DND-41 (cell line): ENCODE measurements at regions not wholly inside any gene's neighbourhood (a gene's known extent, or its start where the extent isn't known, plus 50 kb on each side); places are given as distances from the start of the nearest gene placed in this dataset.

Source experiments
- ATAC-seq: fragments of 200-7000 bp; cut with Tn5 transposase; 3 replicates; pipeline ENCODE4 v1.9.1; 2021; ENCODE audit warnings: low read depth; ENCODE audit not compliant: insufficient read depth
- DNase-seq: peaks from one replicate; pipeline ENCODE4 v3.0.0-alpha.2; 2020
- H2AFZ ChIP-seq: 2 replicates; pipeline ENCODE4 v1.6.0; 2012; ENCODE audit warnings: low read depth, low read length
- H3K27ac ChIP-seq: 2 replicates; pipeline ENCODE4 v1.5.1; 2012; ENCODE audit warnings: low read length, inconsistent platforms
- H3K27me3 ChIP-seq: fragments of 200-600 bp; sonication (generic); 2 replicates; pipeline ENCODE4 v1.6.0; 2012; ENCODE audit warnings: low read length, mild to moderate bottlenecking, inconsistent platforms; ENCODE audit not compliant: insufficient read depth, poor library complexity
- H3K36me3 ChIP-seq: 2 replicates; pipeline ENCODE4 v1.5.1; 2012; ENCODE audit warnings: low read length, inconsistent platforms; ENCODE audit not compliant: insufficient read depth
- H3K4me1 ChIP-seq: 2 replicates; pipeline ENCODE4 v1.5.1; 2012; ENCODE audit warnings: mild to moderate bottlenecking, low read length; ENCODE audit not compliant: insufficient read depth
- H3K4me2 ChIP-seq: 2 replicates; pipeline ENCODE4 v1.6.0; 2012; ENCODE audit warnings: mild to moderate bottlenecking, moderate library complexity, low read length, inconsistent platforms; ENCODE audit not compliant: insufficient read depth
- H3K4me3 ChIP-seq, 2 experiments: fragments of 200-600 bp in 1 of 2; shearing (Covaris generic) in 1 of 2; 2 replicates each; pipeline ENCODE4 v1.5.1; 2012 to 2016; ENCODE audit warnings: inconsistent platforms in 2 of 2, low read length in 2 of 2, mild to moderate bottlenecking in 2 of 2, low read depth in 1 of 2, moderate library complexity in 1 of 2
- H3K79me2 ChIP-seq: 2 replicates; pipeline ENCODE4 v1.6.0; 2012; ENCODE audit warnings: low read length, inconsistent platforms; ENCODE audit not compliant: insufficient read depth
- H3K9ac ChIP-seq: 2 replicates; pipeline ENCODE4 v1.6.0; 2012; ENCODE audit warnings: low read depth, mild to moderate bottlenecking, inconsistent platforms, low read length, moderate library complexity
- H3K9me3 ChIP-seq: 2 replicates; pipeline ENCODE4 v1.5.1; 2012; ENCODE audit warnings: low read length, moderate library complexity, mild to moderate bottlenecking, inconsistent platforms; ENCODE audit not compliant: insufficient read depth, severe bottlenecking
- H4K20me1 ChIP-seq: 2 replicates; pipeline ENCODE4 v1.6.0; 2012; ENCODE audit warnings: low read length; ENCODE audit not compliant: insufficient read depth
- CTCF ChIP-seq: IDR thresholded peaks from 2 replicates; pipeline ENCODE4 v1.5.1; 2012; ENCODE audit warnings: borderline replicate concordance, low read length, moderate library complexity, mild to moderate bottlenecking; ENCODE audit not compliant: poor library complexity, severe bottlenecking; ENCODE audit errors: extremely low read depth
- EZH2 ChIP-seq: IDR thresholded peaks from 3 replicates; pipeline ENCODE4 v1.6.1; 2012; ENCODE audit warnings: borderline replicate concordance, low read depth, mild to moderate bottlenecking, moderate library complexity, low read length, inconsistent platforms; ENCODE audit not compliant: severe bottlenecking

DNA sequence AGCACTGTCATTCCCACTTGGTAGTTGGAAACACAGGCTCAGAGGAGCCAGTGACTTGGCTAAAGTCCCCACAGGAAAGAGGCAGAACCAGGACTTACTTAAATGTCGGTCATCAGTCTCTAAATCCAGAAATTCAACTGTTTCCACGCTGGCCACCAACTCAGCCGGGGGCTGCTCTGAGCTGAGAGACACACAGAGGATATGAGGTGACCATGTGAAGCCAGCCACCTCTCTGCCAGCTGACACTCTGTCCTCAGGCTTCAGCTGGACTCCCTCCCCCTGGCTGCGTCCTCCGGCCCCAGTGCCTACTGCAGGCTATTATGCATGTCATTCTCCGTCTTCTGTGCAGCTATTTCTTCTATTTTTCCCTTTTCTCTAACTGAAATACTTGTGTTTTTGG is 168.9 kb downstream of the ANKRD30B start:
- no peak overlapping the region for H3K4me3 ChIP-seq
- no peaks in the 10 kb centered on the region for H3K4me1 ChIP-seq
- no peaks in the 10 kb centered on the region for H3K79me2 ChIP-seq
- TF ChIP-seq EZH2 = no peak
- no peak for TF ChIP-seq CTCF
- DNase-seq (no peak), ATAC-seq (no peak)
- H2AFZ ChIP-seq = no peak overlapping the region
- H3K9ac ChIP-seq = no peak overlapping the region
- no peaks in the 10 kb centered on the region for H4K20me1 ChIP-seq
- no peak overlapping the region for H3K27ac ChIP-seq
- no peak overlapping the region for H3K4me2 ChIP-seq
- H3K36me3 ChIP-seq = no peaks in the 10 kb centered on the region
- H3K9me3 ChIP-seq = no peaks in the 10 kb centered on the region
- H3K27me3 ChIP-seq = no peaks in the 10 kb centered on the region

DNA sequence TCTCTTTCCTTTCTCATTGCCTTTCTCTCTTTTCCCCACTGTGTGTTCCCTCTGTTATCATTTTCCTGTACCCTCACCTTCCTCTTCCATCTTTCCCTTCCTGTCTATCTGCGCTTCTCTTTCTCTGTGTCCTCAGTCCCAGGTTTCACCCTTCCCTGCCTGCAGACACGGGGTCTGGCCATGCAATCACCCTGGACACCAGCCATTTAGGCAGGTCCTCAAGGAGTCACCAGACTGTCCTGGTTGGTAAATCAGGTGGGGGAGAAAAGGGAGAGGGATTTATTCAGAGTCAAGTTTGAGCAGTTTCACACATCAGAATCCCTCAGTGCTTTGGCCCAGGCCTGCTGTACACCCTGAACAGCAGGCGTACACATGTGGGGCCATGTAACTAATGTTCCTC is 169.3 kb downstream of the ANKRD30B start:
- H3K36me3 ChIP-seq = no peaks in the 10 kb centered on the region
- no peaks in the 10 kb centered on the region for H3K27me3 ChIP-seq
- ATAC-seq = no peak
- H3K4me2 ChIP-seq = no peak overlapping the region
- H3K4me1 ChIP-seq = no peaks in the 10 kb centered on the region
- no peak overlapping the region for H3K9ac ChIP-seq
- no peaks in the 10 kb centered on the region for H3K9me3 ChIP-seq
- H4K20me1 ChIP-seq = no peaks in the 10 kb centered on the region
- no peak overlapping the region for H2AFZ ChIP-seq
- H3K79me2 ChIP-seq = no peaks in the 10 kb centered on the region
- TF ChIP-seq EZH2 (no peak), CTCF (no peak)
- DNase-seq = no peak
- H3K27ac ChIP-seq = no peak overlapping the region
- H3K4me3 ChIP-seq = no peak overlapping the region

GRCh38 chr18:14919666-14920065 is 171.7 kb downstream of the ANKRD30B start:
- Histone ChIP-seq H3K27ac (no peak overlapping the region), H3K4me1 (no peaks in the 10 kb centered on the region), H3K9ac (no peak overlapping the region), H3K36me3 (no peaks in the 10 kb centered on the region), H3K4me2 (no peak overlapping the region), H4K20me1 (no peaks in the 10 kb centered on the region), H3K4me3 (no peak overlapping the region), H2AFZ (no peak overlapping the region), H3K79me2 (no peaks in the 10 kb centered on the region), H3K9me3 (no peaks in the 10 kb centered on the region), H3K27me3 (no peaks in the 10 kb centered on the region)
- ATAC-seq (no peak), DNase-seq (no peak)
- TF ChIP-seq EZH2 (no peak), CTCF (no peak)

DNA sequence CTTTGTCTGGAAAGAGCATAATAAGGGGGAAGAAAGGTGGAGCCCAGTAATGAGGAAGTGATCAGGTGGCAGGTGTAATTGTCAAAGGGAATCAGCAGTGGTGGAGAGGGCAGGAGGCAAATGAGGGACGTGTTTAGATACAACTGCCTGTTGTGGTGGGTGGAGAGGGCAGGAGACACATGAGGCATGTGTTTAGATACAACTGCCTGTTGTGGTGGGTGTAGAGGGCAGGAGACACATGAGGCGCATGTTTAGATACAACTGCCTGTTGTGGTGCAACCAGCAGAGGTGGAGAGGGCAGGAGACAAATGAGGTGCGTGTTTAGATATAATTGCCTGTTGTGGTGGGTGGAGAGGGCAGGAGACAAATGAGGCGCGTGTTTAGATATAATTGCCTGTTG is 173.1 kb downstream of the ANKRD30B start:
- Histone ChIP-seq H3K27ac (no peak overlapping the region), H3K9ac (no peak overlapping the region), H3K9me3 (no peaks in the 10 kb centered on the region), H2AFZ (no peak overlapping the region), H3K4me2 (no peak overlapping the region), H3K79me2 (no peaks in the 10 kb centered on the region), H3K4me3 (no peak overlapping the region), H3K4me1 (no peaks in the 10 kb centered on the region), H3K36me3 (no peaks in the 10 kb centered on the region), H3K27me3 (no peaks in the 10 kb centered on the region), H4K20me1 (no peaks in the 10 kb centered on the region)
- TF ChIP-seq CTCF (no peak), EZH2 (no peak)
- no peak for DNase-seq
- ATAC-seq = no peak
